Natural killer cell treated with Interleukin-12 subunit alpha and Interleukin-12 subunit beta and Interleukin-15 and Interleukin-18, amount 100 ng/mL, for 72 hours (primary cell): ENCODE measurements at regions not wholly inside any gene's neighbourhood (a gene's known extent, or its start where the extent isn't known, plus 50 kb on each side); places are given as distances from the start of the nearest gene placed in this dataset.
"Not testable (repeated sequence)": the region's sequence is repeated elsewhere in the genome, so short reads cannot be mapped to it uniquely, and the experiment has no call there.

Experiments used
- ATAC-seq, 2 donors: fragments of 150-1000 bp; cut with Tn5 transposase in 1 of 2; sonication (Bioruptor Pico), chemical (Tn5 transposase) in 1 of 2; 2 replicates each; pipeline ENCODE4 v1.10.0; 2021
- DNase-seq: peaks from one replicate; pipeline ENCODE4 v3.0.0; 2022; ENCODE audit warnings: low spot score
- H3K27ac Mint-ChIP-seq, 2 donors: 1 replicate in 1 of 2; 2 replicates in 1 of 2; pipeline ENCODE4 v1.8.0; 2022; ENCODE audit warnings: mixed read lengths in 2 of 2, mild to moderate bottlenecking in 1 of 2, moderate library complexity in 1 of 2
- H3K27me3 Mint-ChIP-seq, 2 donors: 1 replicate in 1 of 2; 2 replicates in 1 of 2; pipeline ENCODE4 v1.8.0; 2022; ENCODE audit warnings: mixed read lengths in 2 of 2
- H3K36me3 Mint-ChIP-seq: one replicate; pipeline ENCODE4 v1.8.0; 2022; ENCODE audit warnings: mixed read lengths
- H3K4me1 Mint-ChIP-seq, 2 donors: 1 replicate in 1 of 2; 2 replicates in 1 of 2; pipeline ENCODE4 v1.8.0; 2022; ENCODE audit warnings: low read depth in 2 of 2, mixed read lengths in 2 of 2, mild to moderate bottlenecking in 1 of 2
- H3K4me3 Mint-ChIP-seq: one replicate; pipeline ENCODE4 v1.8.0; 2022; ENCODE audit warnings: mixed read lengths
- H3K9me3 Mint-ChIP-seq: 2 replicates; pipeline ENCODE4 v1.8.0; 2022; ENCODE audit warnings: mixed read lengths

- H3K4me3 Mint-ChIP-seq: no peak overlapping the region
- H3K9me3 Mint-ChIP-seq: no peaks in the 10 kb centered on the region
- DNase-seq (no peak), ATAC-seq (no peak)
- no peaks in the 10 kb centered on the region for H3K36me3 Mint-ChIP-seq
- H3K27me3 Mint-ChIP-seq: peaks cover 0 to 4% of the 10 kb centered on the region in 2 donors
- no peaks in the 10 kb centered on the region for H3K4me1 Mint-ChIP-seq
- H3K27ac Mint-ChIP-seq: no peak overlapping the region
These were observed 329.5 kb downstream of the PAX3 start for GRCh38 chr2:221969087-221969829.

GRCh38 chr2:221962186-221962585 is 336.6 kb downstream of the PAX3 start:
- no peaks in the 10 kb centered on the region for H3K27me3 Mint-ChIP-seq
- DNase-seq (no peak), ATAC-seq (no peak)
- no peaks in the 10 kb centered on the region for H3K4me1 Mint-ChIP-seq
- no peak overlapping the region for H3K4me3 Mint-ChIP-seq
- H3K27ac Mint-ChIP-seq: no peak overlapping the region
- no peaks in the 10 kb centered on the region for H3K36me3 Mint-ChIP-seq
- peaks cover 5% of the 10 kb centered on the region for H3K9me3 Mint-ChIP-seq

DNA sequence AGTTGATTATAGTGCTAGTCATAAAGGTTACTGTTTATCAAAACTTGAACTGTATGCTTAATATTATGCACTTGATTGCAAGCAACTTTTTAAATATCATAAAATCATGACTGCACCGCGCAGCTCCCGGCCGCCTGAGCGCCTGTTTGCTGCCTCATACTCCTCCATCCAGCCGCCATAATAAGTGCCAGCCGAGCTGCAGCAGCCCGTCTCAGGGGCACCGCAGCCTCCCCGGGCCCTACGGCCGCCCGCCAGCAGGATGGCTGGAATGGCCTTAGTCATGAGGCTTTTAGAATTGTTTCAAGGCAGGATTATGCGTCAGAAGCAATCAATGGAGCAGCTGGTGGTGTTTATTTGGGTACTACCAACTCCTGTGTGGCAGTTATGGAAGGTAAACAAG is 337.2 kb downstream of the PAX3 start:
- Mint-ChIP-seq H3K9me3 (peaks cover 5% of the 10 kb centered on the region), H3K4me1 (no peaks in the 10 kb centered on the region), H3K27me3 (no peaks in the 10 kb centered on the region), H3K36me3 (no peaks in the 10 kb centered on the region), H3K4me3 (no peak overlapping the region), H3K27ac (no peak overlapping the region)
- DNase-seq (no peak), ATAC-seq (no peak)

- no peak overlapping the region for H3K4me3 Mint-ChIP-seq
- peaks cover 2% of the 10 kb centered on the region for H3K9me3 Mint-ChIP-seq
- no peak for ATAC-seq
- H3K27ac Mint-ChIP-seq: no peak overlapping the region
- DNase-seq: no peak
- H3K27me3 Mint-ChIP-seq: no peaks in the 10 kb centered on the region
- no peaks in the 10 kb centered on the region for H3K4me1 Mint-ChIP-seq
- no peaks in the 10 kb centered on the region for H3K36me3 Mint-ChIP-seq
These were observed 340.6 kb downstream of the PAX3 start for GRCh38 chr2:221958224-221958623.

- no peak overlapping the region for H3K27ac Mint-ChIP-seq
- H3K36me3 Mint-ChIP-seq: no peaks in the 10 kb centered on the region
- DNase-seq (no peak), ATAC-seq (no peak)
- no peaks in the 10 kb centered on the region for H3K27me3 Mint-ChIP-seq
- H3K4me1 Mint-ChIP-seq: no peaks in the 10 kb centered on the region
- H3K4me3 Mint-ChIP-seq: no peak overlapping the region
- peaks cover 5% of the 10 kb centered on the region for H3K9me3 Mint-ChIP-seq
These were observed 350.7 kb downstream of the PAX3 start for GRCh38 chr2:221948076-221948475.

GRCh38 chr2:221944452-221944851 is 354.3 kb downstream of the PAX3 start:
- ATAC-seq, H3K36me3 Mint-ChIP-seq, H3K4me1 Mint-ChIP-seq: not testable (repeated sequence)

GRCh38 chr2:221943076-221943810 is 355.6 kb downstream of the PAX3 start:
- no peaks in the 10 kb centered on the region for H3K36me3 Mint-ChIP-seq
- no peaks in the 10 kb centered on the region for H3K27me3 Mint-ChIP-seq
- H3K4me3 Mint-ChIP-seq: no peak overlapping the region
- no peaks in the 10 kb centered on the region for H3K4me1 Mint-ChIP-seq
- peaks cover 7% of the 10 kb centered on the region for H3K9me3 Mint-ChIP-seq
- H3K27ac Mint-ChIP-seq: no peak overlapping the region
- no peak for ATAC-seq
- no peak for DNase-seq

More at GRCh38 chr2:221944452-221944851, 354.3 kb downstream of the PAX3 start:
- DNase-seq, H3K9me3 Mint-ChIP-seq, H3K27ac Mint-ChIP-seq, H3K27me3 Mint-ChIP-seq, H3K4me3 Mint-ChIP-seq: not testable (repeated sequence)

DNA sequence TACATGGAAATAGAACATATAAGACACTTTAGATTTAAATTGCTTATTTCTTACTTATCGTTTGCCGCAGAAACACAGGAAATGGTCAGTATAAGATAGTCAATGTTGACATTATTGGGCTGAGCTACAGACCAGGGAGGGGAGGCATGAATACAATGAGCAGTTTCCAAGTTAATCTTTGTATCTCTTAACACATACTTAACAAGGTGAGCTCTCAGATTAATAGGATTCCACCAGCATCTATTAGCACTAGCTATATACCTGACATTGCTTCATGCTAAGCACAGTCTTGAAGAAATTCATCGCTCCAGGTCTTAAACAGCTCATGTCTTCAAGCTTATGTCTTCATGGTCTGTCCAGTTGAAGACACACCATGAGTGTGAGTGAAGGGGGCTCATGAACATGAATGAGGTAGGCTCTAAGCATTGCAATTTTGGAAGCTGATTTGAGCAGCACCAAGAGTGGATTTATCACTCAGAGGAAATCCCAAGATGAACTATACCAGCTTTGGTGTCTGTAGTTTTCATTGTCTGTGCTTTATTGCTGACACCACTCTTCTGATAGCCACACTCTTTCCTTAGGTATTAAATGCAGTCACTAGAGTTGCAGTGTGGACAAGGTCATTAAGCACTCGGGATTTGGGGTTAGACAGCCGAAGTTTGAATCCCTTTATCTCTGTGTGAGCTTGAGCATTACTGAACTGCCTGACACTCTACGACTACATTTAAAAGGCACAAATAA is 359.3 kb upstream of the EPHA4 start:
- Mint-ChIP-seq H3K27me3 (no peaks in the 10 kb centered on the region), H3K27ac (no peak overlapping the region), H3K4me1 (no peaks in the 10 kb centered on the region), H3K9me3 (peaks cover 4% of the 10 kb centered on the region), H3K36me3 (no peaks in the 10 kb centered on the region), H3K4me3 (no peak overlapping the region)
- ATAC-seq (no peak), DNase-seq (no peak)

- H3K27me3 Mint-ChIP-seq: no peaks in the 10 kb centered on the region
- H3K9me3 Mint-ChIP-seq: peaks cover 7% of the 10 kb centered on the region
- H3K4me3 Mint-ChIP-seq: no peak overlapping the region
- DNase-seq (no peak), ATAC-seq (no peak)
- H3K4me1 Mint-ChIP-seq: no peaks in the 10 kb centered on the region
- no peak overlapping the region for H3K27ac Mint-ChIP-seq
- no peaks in the 10 kb centered on the region for H3K36me3 Mint-ChIP-seq
These were observed 357.2 kb upstream of the EPHA4 start for GRCh38 chr2:221929259-221929658.

- H3K4me3 Mint-ChIP-seq: no peak overlapping the region
- no peak overlapping the region for H3K27ac Mint-ChIP-seq
- ATAC-seq (no peak), DNase-seq (no peak)
- H3K4me1 Mint-ChIP-seq: no peaks in the 10 kb centered on the region
- H3K27me3 Mint-ChIP-seq: no peaks in the 10 kb centered on the region
- peaks cover 7% of the 10 kb centered on the region for H3K9me3 Mint-ChIP-seq
- H3K36me3 Mint-ChIP-seq: no peaks in the 10 kb centered on the region
These were observed 354.2 kb upstream of the EPHA4 start for GRCh38 chr2:221926327-221926726.

DNA sequence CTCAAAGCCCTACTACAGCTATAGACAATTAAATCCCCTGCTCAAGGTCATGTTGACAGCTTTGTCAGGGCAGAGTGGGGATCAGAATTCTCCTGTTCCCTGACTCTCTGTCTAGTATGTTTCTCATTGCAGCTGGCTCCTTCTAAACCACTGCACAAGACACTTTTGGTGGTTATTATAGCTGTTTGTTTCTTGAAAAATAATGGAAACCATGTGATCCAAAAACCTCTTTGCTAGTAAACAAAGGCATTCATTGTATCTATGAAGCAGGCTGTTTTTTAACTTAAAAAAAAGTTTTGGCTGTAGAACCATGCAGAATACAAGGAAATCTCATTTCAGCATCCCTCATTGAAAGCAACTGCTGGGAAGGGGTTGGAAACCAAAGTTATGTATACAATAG is 352.5 kb upstream of the EPHA4 start:
- Mint-ChIP-seq H3K4me3 (no peak overlapping the region), H3K4me1 (no peaks in the 10 kb centered on the region), H3K27ac (no peak overlapping the region), H3K27me3 (no peaks in the 10 kb centered on the region), H3K36me3 (no peaks in the 10 kb centered on the region), H3K9me3 (peaks cover 4% of the 10 kb centered on the region)
- DNase-seq: no peak
- ATAC-seq: no peak

- Mint-ChIP-seq H3K36me3 (no peaks in the 10 kb centered on the region), H3K27me3 (no peaks in the 10 kb centered on the region), H3K4me3 (no peak overlapping the region), H3K9me3 (peaks cover 7% of the 10 kb centered on the region), H3K4me1 (no peaks in the 10 kb centered on the region), H3K27ac (no peak overlapping the region)
- ATAC-seq: no peak
- no peak for DNase-seq
These were observed 343.8 kb upstream of the EPHA4 start for GRCh38 chr2:221915926-221916325.

DNA sequence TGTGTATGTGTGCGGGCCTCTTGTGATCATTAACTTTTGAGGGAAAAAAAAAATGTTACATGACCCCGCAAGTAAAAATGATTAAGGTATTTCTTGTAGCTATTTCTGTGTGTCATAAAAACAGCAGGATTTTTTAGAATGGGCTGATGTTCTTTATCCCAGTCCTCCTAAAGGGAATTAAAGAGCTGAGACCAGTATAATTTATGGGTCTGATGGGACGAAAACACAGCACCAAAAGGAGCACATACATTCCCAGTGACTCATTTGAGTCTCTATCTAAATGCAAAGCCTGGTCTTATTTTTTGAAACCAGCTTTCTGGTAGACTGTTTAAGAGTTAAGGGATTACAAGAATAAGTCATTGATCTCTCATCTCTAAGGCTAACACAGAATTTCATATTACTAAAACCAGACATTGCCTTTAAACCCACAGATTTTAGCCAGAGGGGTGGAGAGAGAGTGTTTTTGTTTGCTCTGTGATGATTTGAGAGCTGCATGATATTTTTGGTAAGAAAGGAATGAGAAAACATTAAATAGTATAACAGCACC is 342.3 kb upstream of the EPHA4 start:
- ATAC-seq (no peak), DNase-seq (no peak)
- peaks cover 7% of the 10 kb centered on the region for H3K9me3 Mint-ChIP-seq
- no peak overlapping the region for H3K27ac Mint-ChIP-seq
- H3K36me3 Mint-ChIP-seq: no peaks in the 10 kb centered on the region
- H3K4me3 Mint-ChIP-seq: no peak overlapping the region
- H3K27me3 Mint-ChIP-seq: no peaks in the 10 kb centered on the region
- no peaks in the 10 kb centered on the region for H3K4me1 Mint-ChIP-seq

GRCh38 chr2:221911890-221912289 is 339.8 kb upstream of the EPHA4 start:
- DNase-seq: no peak
- Mint-ChIP-seq H3K4me1 (no peaks in the 10 kb centered on the region), H3K36me3 (no peaks in the 10 kb centered on the region), H3K27ac (no peak overlapping the region), H3K4me3 (no peak overlapping the region), H3K9me3 (peaks cover 7% of the 10 kb centered on the region), H3K27me3 (no peaks in the 10 kb centered on the region)
- ATAC-seq: no peak
